GM12878 (cell line): ENCODE measurements at regions not wholly inside any gene's neighbourhood (a gene's known extent, or its start where the extent isn't known, plus 50 kb on each side); places are given as distances from the start of the nearest gene placed in this dataset.

ENCODE experiments used
- CBX5 ChIP-seq: sonication (generic); IDR thresholded peaks from 2 replicates; pipeline ENCODE4 v1.6.1; 2016; ENCODE audit warnings: low read depth, moderate library complexity, mild to moderate bottlenecking, inconsistent platforms
- CREB1 ChIP-seq: IDR thresholded peaks from 2 replicates; pipeline ENCODE4 v1.6.1; 2012; ENCODE audit warnings: low read depth, mild to moderate bottlenecking, inconsistent platforms
- ETV6 ChIP-seq, 2 experiments: fragments of 450-650 bp in 1 of 2; IDR thresholded peaks in 1 of 2; conservative IDR thresholded peaks in 1 of 2; 2 replicates each; pipeline ENCODE4 v1.6.1; 2014; ENCODE audit warnings: antibody characterized with exemption in 1 of 2, borderline replicate concordance in 1 of 2, low read depth in 1 of 2, mild to moderate bottlenecking in 1 of 2, moderate library complexity in 1 of 2
- FOXM1 ChIP-seq: IDR thresholded peaks from 2 replicates; pipeline ENCODE4 v1.6.1; 2012; ENCODE audit warnings: low read depth, mild to moderate bottlenecking, inconsistent platforms, low read length, moderate library complexity
- HCFC1 ChIP-seq: fragments of 150-350 bp; IDR thresholded peaks from 2 replicates; pipeline ENCODE4 v1.6.1; 2014; ENCODE audit warnings: low read length
- IRF4 ChIP-seq: IDR thresholded peaks from 2 replicates; pipeline ENCODE4 v1.6.1; 2011; ENCODE audit warnings: low read depth, low read length
- KLF5 ChIP-seq: fragments of 450-650 bp; IDR thresholded peaks from 2 replicates; pipeline ENCODE4 v1.6.1; 2014; ENCODE audit warnings: mild to moderate bottlenecking; ENCODE audit not compliant: partially characterized antibody
- MYC ChIP-seq: IDR thresholded peaks from 2 replicates; pipeline ENCODE4 v1.6.1; 2011; ENCODE audit warnings: mild to moderate bottlenecking, low read length, moderate library complexity, inconsistent platforms; ENCODE audit not compliant: insufficient read depth, insufficient replicate concordance, insufficient read length, severe bottlenecking
- NBN ChIP-seq: fragments of 450-650 bp; IDR thresholded peaks from 2 replicates; pipeline ENCODE4 v1.6.1; 2016
- NFXL1 ChIP-seq: fragments of 450-650 bp; IDR thresholded peaks from 2 replicates; pipeline ENCODE4 v1.6.1; 2017; ENCODE audit warnings: antibody characterized with exemption, mild to moderate bottlenecking, borderline replicate concordance
- NFYB ChIP-seq: IDR thresholded peaks from 2 replicates; pipeline ENCODE4 v1.6.1; 2011; ENCODE audit warnings: low read depth, mild to moderate bottlenecking, low read length, improper control_type of control experiment, moderate library complexity; ENCODE audit not compliant: insufficient read depth
- NR2F1 ChIP-seq: fragments of 450-650 bp; conservative IDR thresholded peaks from 2 replicates; pipeline ENCODE4 v1.6.1; 2017; ENCODE audit warnings: mild to moderate bottlenecking
- RFX5 ChIP-seq: IDR thresholded peaks from 2 replicates; pipeline ENCODE4 v1.6.1; 2011; ENCODE audit warnings: low read depth, low read length, improper control_type of control experiment
- SMAD5 ChIP-seq: IDR thresholded peaks from 2 replicates; pipeline ENCODE4 v1.6.1; 2016; ENCODE audit warnings: antibody characterized with exemption, low read depth
- SMC3 ChIP-seq: IDR thresholded peaks from 2 replicates; pipeline ENCODE4 v1.6.1; 2011; ENCODE audit warnings: low read length, improper control_type of control experiment, borderline replicate concordance
- SP1 ChIP-seq: IDR thresholded peaks from one replicate; pipeline ENCODE4 v1.6.1; 2011; ENCODE audit warnings: low read depth, low read length
- SPI1 ChIP-seq: IDR thresholded peaks from 2 replicates; pipeline ENCODE4 v1.6.1; 2011; ENCODE audit warnings: low read depth, mild to moderate bottlenecking, low read length, moderate library complexity, borderline replicate concordance; ENCODE audit not compliant: insufficient read depth
- TARDBP ChIP-seq: IDR thresholded peaks from 2 replicates; pipeline ENCODE4 v1.6.1; 2016; ENCODE audit warnings: borderline replicate concordance
- YY1 ChIP-seq: IDR thresholded peaks from 2 replicates; pipeline ENCODE4 v1.6.1; 2011; ENCODE audit warnings: low read depth, mild to moderate bottlenecking, low read length
- ZNF207 ChIP-seq: fragments of 450-650 bp; IDR thresholded peaks from 2 replicates; pipeline ENCODE4 v1.6.1; 2014; ENCODE audit warnings: antibody characterized with exemption, mild to moderate bottlenecking, borderline replicate concordance
- TF ChIP-seq, protein P1 (sequence below): IDR thresholded peaks from 2 replicates; pipeline ENCODE4 v1.6.1; 2011; ENCODE audit warnings: borderline replicate concordance, low read depth, mild to moderate bottlenecking, moderate library complexity, mixed read lengths, low read length; ENCODE audit not compliant: insufficient read depth; ENCODE audit errors: extremely low read length
- TF ChIP-seq, protein P2 (sequence below): IDR thresholded peaks from 2 replicates; pipeline ENCODE4 v1.6.1; 2011; ENCODE audit warnings: borderline replicate concordance, low read depth, mild to moderate bottlenecking, moderate library complexity, low read length; ENCODE audit not compliant: insufficient read depth, poor library complexity, severe bottlenecking
- TF ChIP-seq, protein P3 (sequence below): fragments of 450-650 bp; IDR thresholded peaks from 2 replicates; pipeline ENCODE4 v1.6.1; 2017; ENCODE audit warnings: low read depth, mild to moderate bottlenecking, moderate library complexity
- TF ChIP-seq, protein P4 (sequence below): fragments of 450-650 bp; IDR thresholded peaks from 2 replicates; pipeline ENCODE4 v1.6.1; 2017; ENCODE audit warnings: borderline replicate concordance
- TF ChIP-seq, protein P5 (sequence below): fragments of 450-650 bp; IDR thresholded peaks from 2 replicates; pipeline ENCODE4 v1.6.1; 2016; ENCODE audit warnings: mild to moderate bottlenecking

DNA sequence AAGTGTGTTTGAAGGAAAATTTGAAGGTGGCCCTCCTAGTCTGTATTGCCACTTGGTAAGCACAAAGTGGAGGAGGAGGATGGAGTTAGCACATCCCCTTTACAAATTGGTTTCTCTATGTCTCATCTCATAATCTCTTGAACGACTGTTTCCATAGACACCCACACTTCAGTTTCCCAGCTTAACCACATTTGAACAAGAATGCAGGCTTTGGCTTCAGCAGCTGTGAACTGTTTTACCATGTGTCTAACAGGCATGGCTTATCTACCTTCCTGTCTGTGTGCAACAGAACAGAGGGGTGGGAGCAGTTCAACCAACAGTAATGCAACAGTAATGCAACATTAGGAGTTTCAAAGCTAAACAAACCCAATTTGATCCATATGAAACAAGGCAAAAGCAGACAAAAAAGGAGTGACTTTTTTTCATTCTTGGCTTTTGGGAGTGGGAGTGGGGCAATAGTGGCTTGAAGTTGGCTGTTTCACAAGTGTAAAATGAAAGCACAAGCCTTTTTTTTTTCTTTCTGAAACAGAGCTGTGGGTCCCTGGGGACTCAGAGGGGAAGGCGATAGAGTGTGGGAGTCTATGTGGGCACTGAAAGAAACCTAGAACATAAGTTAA is 108.0 kb downstream of the ITM2A start (continued):
- TF ChIP-seq NFXL1 (no peak), MYC (no peak), YY1 (0 out of 2 replicates have a peak, but pooled peaks have one; percentile 6), CBX5 (peak; percentile 82; the same call in 1 of the 2 replicates), NFYB (no peak), SP1 (peak; percentile 33), ZNF207 (0 out of 2 replicates have a peak, but pooled peaks have one; percentile 57), NR2F1 (peak; percentile 29; the same call in 1 of the 2 replicates), NBN (peak; percentile 89), FOXM1 (peak; percentile 91), TARDBP (no peak), SMC3 (peak; percentile 29; the same call in 1 of the 2 replicates), IRF4 (peak; percentile 4), SPI1 (peak; percentile 71), KLF5 (no peak), CREB1 (no peak), HCFC1 (no peak), SMAD5 (no peak), ETV6 (conservative IDR thresholded peaks at IDR 0.05 in 1 of 2, IDR thresholded peaks at IDR 0.05 in 1 of 2; ENCODE audit: borderline replicate concordance in 1 of 2, low read depth in 1 of 2) (peak in 1 of 2 experiments; percentile 67; a peak in 1 of 4 replicates), RFX5 (peak; percentile 14; the same call in 1 of the 2 replicates)
- TF ChIP-seq, protein P1, sequence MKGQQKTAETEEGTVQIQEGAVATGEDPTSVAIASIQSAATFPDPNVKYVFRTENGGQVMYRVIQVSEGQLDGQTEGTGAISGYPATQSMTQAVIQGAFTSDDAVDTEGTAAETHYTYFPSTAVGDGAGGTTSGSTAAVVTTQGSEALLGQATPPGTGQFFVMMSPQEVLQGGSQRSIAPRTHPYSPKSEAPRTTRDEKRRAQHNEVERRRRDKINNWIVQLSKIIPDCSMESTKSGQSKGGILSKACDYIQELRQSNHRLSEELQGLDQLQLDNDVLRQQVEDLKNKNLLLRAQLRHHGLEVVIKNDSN = no peak
- TF ChIP-seq, protein P2, sequence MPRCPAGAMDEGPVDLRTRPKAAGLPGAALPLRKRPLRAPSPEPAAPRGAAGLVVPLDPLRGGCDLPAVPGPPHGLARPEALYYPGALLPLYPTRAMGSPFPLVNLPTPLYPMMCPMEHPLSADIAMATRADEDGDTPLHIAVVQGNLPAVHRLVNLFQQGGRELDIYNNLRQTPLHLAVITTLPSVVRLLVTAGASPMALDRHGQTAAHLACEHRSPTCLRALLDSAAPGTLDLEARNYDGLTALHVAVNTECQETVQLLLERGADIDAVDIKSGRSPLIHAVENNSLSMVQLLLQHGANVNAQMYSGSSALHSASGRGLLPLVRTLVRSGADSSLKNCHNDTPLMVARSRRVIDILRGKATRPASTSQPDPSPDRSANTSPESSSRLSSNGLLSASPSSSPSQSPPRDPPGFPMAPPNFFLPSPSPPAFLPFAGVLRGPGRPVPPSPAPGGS = peak; percentile 83
- TF ChIP-seq, protein P3, sequence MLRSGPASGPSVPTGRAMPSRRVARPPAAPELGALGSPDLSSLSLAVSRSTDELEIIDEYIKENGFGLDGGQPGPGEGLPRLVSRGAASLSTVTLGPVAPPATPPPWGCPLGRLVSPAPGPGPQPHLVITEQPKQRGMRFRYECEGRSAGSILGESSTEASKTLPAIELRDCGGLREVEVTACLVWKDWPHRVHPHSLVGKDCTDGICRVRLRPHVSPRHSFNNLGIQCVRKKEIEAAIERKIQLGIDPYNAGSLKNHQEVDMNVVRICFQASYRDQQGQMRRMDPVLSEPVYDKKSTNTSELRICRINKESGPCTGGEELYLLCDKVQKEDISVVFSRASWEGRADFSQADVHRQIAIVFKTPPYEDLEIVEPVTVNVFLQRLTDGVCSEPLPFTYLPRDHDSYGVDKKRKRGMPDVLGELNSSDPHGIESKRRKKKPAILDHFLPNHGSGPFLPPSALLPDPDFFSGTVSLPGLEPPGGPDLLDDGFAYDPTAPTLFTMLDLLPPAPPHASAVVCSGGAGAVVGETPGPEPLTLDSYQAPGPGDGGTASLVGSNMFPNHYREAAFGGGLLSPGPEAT = peak; percentile 82
- TF ChIP-seq, protein P4, sequence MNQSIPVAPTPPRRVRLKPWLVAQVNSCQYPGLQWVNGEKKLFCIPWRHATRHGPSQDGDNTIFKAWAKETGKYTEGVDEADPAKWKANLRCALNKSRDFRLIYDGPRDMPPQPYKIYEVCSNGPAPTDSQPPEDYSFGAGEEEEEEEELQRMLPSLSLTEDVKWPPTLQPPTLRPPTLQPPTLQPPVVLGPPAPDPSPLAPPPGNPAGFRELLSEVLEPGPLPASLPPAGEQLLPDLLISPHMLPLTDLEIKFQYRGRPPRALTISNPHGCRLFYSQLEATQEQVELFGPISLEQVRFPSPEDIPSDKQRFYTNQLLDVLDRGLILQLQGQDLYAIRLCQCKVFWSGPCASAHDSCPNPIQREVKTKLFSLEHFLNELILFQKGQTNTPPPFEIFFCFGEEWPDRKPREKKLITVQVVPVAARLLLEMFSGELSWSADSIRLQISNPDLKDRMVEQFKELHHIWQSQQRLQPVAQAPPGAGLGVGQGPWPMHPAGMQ = no peak
- TF ChIP-seq, protein P5, sequence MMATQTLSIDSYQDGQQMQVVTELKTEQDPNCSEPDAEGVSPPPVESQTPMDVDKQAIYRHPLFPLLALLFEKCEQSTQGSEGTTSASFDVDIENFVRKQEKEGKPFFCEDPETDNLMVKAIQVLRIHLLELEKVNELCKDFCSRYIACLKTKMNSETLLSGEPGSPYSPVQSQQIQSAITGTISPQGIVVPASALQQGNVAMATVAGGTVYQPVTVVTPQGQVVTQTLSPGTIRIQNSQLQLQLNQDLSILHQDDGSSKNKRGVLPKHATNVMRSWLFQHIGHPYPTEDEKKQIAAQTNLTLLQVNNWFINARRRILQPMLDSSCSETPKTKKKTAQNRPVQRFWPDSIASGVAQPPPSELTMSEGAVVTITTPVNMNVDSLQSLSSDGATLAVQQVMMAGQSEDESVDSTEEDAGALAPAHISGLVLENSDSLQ = peak; percentile 71
